HG02884 (cell line): ENCODE measurements at regions not wholly inside any gene's neighbourhood (a gene's known extent, or its start where the extent isn't known, plus 50 kb on each side); places are given as distances from the start of the nearest gene placed in this dataset.

ENCODE experiments used
- ATAC-seq: cut with Tn5 transposase; IDR thresholded peaks from one replicate; pipeline ENCODE4 v1.9.1; 2021; ENCODE audit warnings: mild to moderate bottlenecking, moderate library complexity; ENCODE audit not compliant: unreplicated experiment

- no peak for ATAC-seq
Observed at GRCh38 chr4:59831746-59832145, 1368.4 kb upstream of the ADGRL3 start.

DNA sequence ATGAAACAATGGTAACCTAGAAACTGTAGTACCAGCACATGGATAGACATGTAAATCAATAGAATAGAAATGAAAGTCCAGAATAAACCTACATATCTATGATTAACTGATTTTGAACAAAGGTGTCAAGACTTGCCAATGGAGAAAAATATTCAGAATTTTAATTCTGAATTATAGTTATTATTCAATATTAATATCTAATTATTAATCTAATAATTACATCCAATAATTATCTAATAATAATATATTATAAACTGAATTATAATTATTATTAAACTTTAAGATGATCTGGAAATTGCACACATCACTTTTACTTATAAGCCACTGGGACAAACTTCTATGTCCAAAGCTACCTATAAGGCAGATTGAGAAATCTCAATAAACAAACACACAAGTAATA, 1365.2 kb upstream of the ADGRL3 start:
- ATAC-seq: no peak

DNA sequence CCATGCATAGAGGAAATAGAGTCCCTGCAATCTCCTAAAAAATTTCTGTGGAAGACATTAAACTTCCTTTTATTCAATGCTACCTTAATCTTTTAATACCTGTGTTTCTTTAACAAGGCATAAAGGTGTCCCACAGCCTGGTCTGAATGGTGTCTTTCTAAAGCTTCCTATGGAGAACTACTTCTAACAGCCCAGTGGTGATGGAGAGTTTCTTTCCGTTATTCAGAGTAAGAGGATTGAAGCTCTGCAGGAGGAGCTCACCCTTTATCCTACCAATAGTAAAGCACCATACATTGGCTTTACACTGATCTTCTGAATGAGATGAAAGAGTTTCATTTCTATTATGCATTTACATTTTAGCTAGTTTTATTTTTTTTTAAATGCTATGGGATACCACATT, 1362.4 kb upstream of the ADGRL3 start:
- ATAC-seq: no peak

- no peak for ATAC-seq
Observed at GRCh38 chr4:59838236-59838635, 1361.9 kb upstream of the ADGRL3 start.

DNA sequence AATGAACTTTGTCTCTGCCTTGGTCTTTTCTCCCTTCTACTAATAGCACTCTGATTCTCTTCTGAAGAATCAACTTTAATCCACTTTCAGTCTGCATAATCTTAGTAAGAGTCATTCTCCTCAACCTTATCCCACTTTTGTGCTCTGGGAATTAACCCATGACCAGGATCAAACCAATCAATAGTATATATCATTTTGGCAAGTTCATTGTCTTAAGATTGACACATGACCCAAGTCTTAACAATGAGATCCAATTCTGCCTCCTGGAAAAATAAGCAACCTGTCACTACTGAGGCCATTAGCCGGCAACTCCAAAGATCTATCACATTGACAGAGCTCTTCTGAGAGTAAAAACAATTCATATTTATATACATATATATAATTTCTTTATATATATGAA, 1358.4 kb upstream of the ADGRL3 start:
- ATAC-seq: no peak

DNA sequence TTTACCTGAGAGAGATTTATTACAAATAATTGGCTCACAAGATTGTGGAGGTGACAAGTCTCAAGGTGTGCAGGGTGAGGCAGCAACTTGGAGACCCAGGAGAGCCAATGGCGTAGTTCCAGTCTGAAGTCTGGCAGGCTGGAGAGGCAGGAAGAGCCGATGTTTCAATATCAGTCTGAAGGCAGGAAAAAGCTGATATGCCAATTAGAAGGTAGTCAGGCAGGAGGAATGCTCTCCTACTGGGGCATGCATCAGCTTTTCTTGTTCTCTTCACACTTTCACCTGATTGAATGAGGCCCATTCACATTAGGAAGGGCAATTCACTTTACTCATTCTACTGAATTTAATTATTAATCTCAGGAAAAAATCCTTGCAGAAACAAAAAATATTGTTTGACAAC, 1351.7 kb upstream of the ADGRL3 start:
- no peak for ATAC-seq

GRCh38 chr4:59855630-59856352, 1344.3 kb upstream of the ADGRL3 start:
- no peak for ATAC-seq

GRCh38 chr4:59869056-59869455, 1331.1 kb upstream of the ADGRL3 start:
- ATAC-seq: no peak

GRCh38 chr4:59869559-59869958, 1330.6 kb upstream of the ADGRL3 start:
- no peak for ATAC-seq

GRCh38 chr4:59881632-59882031, 1318.5 kb upstream of the ADGRL3 start:
- ATAC-seq: no peak

GRCh38 chr4:59904331-59904730, 1295.8 kb upstream of the ADGRL3 start:
- no peak for ATAC-seq

DNA sequence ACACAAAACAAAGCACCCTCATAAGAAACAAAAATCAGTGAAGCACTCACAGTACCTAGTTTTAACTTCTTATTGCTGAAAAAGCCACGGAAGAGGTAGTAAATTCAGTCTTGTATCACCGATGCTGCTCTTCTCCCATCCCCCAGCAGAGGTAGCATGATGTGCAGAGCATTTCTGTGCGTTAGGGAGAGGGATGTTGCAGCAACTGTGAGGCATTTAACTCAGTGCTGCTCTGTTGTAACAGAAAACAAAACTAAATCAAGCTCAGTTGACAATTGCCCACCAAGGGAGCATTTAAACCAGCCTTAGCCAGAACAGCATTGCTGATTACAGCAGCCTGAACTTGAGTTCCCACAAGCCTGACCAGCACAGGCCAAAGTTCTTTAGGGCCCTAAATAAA, 1279.7 kb upstream of the ADGRL3 start:
- ATAC-seq: no peak

- no peak for ATAC-seq
Observed at GRCh38 chr4:59925290-59925689, 1274.8 kb upstream of the ADGRL3 start.

DNA sequence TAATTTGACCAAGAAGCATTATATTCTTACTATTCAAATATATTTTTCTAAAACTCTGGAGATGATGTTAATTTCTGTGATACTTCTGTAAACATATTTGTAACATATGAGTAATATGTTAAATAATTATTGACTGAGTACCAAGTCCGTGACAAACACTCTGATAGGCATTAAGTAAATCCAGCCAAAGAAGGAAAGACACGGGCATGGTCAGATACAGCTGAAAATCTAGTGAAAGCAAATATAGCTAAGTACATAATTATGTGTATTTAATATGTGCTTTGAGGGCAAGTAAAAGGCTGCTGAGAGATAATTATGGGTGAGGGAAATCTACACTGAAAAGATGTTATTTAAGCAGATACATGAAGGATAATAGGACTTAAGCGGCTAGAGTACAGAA, 1263.6 kb upstream of the ADGRL3 start:
- ATAC-seq: no peak

- ATAC-seq: no peak
Observed at GRCh38 chr4:59938166-59938565, 1262.0 kb upstream of the ADGRL3 start.

- ATAC-seq: no peak
Observed at GRCh38 chr4:59945277-59945676, 1254.8 kb upstream of the ADGRL3 start.

- no peak for ATAC-seq
Observed at GRCh38 chr4:59945716-59946115, 1254.4 kb upstream of the ADGRL3 start.

GRCh38 chr4:59956366-59956765, 1243.8 kb upstream of the ADGRL3 start:
- ATAC-seq: no peak

DNA sequence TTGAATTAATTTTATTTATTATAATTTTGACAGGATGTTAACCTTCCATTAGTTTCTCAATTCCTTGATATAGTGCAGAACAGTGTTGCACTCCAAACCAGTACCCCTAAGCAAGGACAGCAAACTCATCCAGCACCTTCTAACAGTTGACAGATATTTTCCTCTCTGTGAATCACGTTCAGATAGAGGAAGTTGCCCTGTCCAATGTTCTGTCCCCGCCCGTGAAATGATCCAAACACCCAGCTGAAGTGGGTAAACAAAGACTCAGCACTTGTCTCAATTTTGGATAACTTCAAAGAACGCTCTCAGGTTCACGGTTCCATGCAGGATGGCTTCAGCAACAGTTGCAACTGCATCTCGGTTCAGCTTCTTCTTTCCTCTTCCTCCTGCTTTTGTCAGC, 1240.0 kb upstream of the ADGRL3 start:
- ATAC-seq: no peak

DNA sequence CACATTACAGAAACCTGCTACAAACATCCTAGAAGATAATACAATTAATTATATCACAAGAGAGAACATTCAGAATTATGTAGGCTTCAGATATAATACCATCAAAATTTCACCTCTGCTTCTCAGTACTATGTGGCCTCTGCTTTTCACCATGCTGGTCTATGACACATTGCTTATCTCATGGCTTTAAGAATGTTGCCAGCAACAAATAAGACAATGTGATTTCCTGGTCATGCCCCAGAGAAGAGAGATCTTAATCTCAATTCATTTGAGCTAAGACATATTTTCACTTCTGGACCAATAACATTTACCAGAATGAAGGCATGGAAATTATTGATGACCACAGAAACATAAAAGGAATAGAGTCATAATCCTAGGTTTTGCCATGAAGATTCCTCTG, 1233.4 kb upstream of the ADGRL3 start:
- ATAC-seq: no peak

- ATAC-seq: no peak
Observed at GRCh38 chr4:59968796-59969195, 1231.3 kb upstream of the ADGRL3 start.

DNA sequence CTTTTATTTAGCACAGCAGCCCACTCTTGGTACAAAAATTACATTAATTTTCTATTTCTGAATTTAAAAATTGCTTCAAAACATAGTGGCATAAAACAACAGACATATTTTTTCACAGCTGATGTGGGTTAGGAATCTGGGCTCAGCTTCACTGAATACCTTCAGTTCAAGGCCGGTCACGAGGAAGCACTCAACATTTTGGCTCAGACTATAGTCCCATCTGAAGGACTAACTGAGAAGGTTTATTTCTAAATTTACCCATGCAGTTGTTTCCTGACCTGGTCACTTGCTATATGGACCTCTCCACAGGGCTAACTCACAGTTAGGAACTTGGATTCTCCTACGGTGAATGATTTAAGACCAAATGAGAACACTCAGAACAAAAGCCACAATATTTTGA, 1230.2 kb upstream of the ADGRL3 start:
- no peak for ATAC-seq

- no peak for ATAC-seq
Observed at GRCh38 chr4:59971952-59972351, 1228.2 kb upstream of the ADGRL3 start.
